K562 (cell line): ENCODE measurements at regions not wholly inside any gene's neighbourhood (a gene's known extent, or its start where the extent isn't known, plus 50 kb on each side); places are given as distances from the start of the nearest gene placed in this dataset.
A peak's percentile ranks its signal among the peaks of the same experiment; 100 is the strongest.

Experiments used
- CHD7 ChIP-seq: fragments of 200-600 bp; sonication (generic); IDR thresholded peaks from one replicate; pipeline ENCODE4 v1.6.1; 2012; ENCODE audit warnings: mild to moderate bottlenecking, low read depth, low read length, inconsistent platforms
- HDAC3 ChIP-seq: fragments of 450-650 bp; IDR thresholded peaks from 2 replicates; pipeline ENCODE4 v1.6.1; 2018; ENCODE audit warnings: borderline replicate concordance, mild to moderate bottlenecking, moderate library complexity; ENCODE audit not compliant: partially characterized antibody
- HEY1 ChIP-seq: fragments of 250-450 bp; sonication (Bioruptor Pico); IDR thresholded peaks from 2 replicates; pipeline ENCODE4 v1.5.0; 2020; ENCODE audit warnings: mild to moderate bottlenecking, moderate library complexity, borderline replicate concordance
- HNRNPL ChIP-seq: fragments of 200-400 bp; formaldehyde crosslinking; IDR thresholded peaks from 2 replicates; pipeline ENCODE4 v1.6.1; 2017; ENCODE audit warnings: low read depth, mild to moderate bottlenecking, low read length
- HOMEZ ChIP-seq: fragments of 250-450 bp; sonication (Bioruptor Pico); IDR thresholded peaks from 2 replicates; pipeline ENCODE4 v1.4.0; 2020; ENCODE audit warnings: mild to moderate bottlenecking, moderate library complexity
- KAT7 ChIP-seq: sonication (generic); formaldehyde crosslinking; IDR thresholded peaks from 2 replicates; pipeline ENCODE4 v1.8.0; 2022; ENCODE audit warnings: missing genetic modification reagents, mild to moderate bottlenecking, borderline replicate concordance
- NFIC ChIP-seq: fragments of 450-650 bp; IDR thresholded peaks from 2 replicates; pipeline ENCODE4 v1.6.1; 2017; ENCODE audit warnings: mild to moderate bottlenecking, inconsistent platforms
- SMARCA5 ChIP-seq: fragments of 450-650 bp; IDR thresholded peaks from 2 replicates; pipeline ENCODE4 v1.6.1; 2016
- ZNF589 ChIP-seq: fragments of 200-800 bp; sonication (Bioruptor generic); IDR thresholded peaks from 2 replicates; pipeline ENCODE4 v1.6.1; 2016; ENCODE audit warnings: low read depth, missing genetic modification characterization, missing compliant biosample characterization
- ZNF592 ChIP-seq: fragments of 450-650 bp; IDR thresholded peaks from 2 replicates; pipeline ENCODE4 v1.6.1; 2017; ENCODE audit warnings: antibody characterized with exemption, mild to moderate bottlenecking

GRCh38 chr1:5551274-5551975 lies 440.8 kb downstream of the NPHP4 start (continued):
- no peak for TF ChIP-seq CHD7
- no peak for TF ChIP-seq HEY1 (CRISPR knock-in tag)
- no peak for TF ChIP-seq HDAC3
- TF ChIP-seq ZNF589 (CRISPR knock-in tag) = no peak
- TF ChIP-seq KAT7 (CRISPR knock-in tag) = no peak
- no peak for TF ChIP-seq HOMEZ (CRISPR knock-in tag)
- no peak for TF ChIP-seq ZNF592
- no peak for TF ChIP-seq HNRNPL
- peak; percentile 79 for TF ChIP-seq NFIC
- no peak for TF ChIP-seq SMARCA5
